K562 (cell line): ENCODE measurements at regions not wholly inside any gene's neighbourhood (a gene's known extent, or its start where the extent isn't known, plus 50 kb on each side); places are given as distances from the start of the nearest gene placed in this dataset.

ENCODE experiments used
- CC2D1A ChIP-seq: fragments of 450-650 bp; IDR thresholded peaks from 2 replicates; pipeline ENCODE4 v1.6.1; 2017; ENCODE audit warnings: mild to moderate bottlenecking
- CHD2 ChIP-seq: IDR thresholded peaks from 2 replicates; pipeline ENCODE4 v1.6.1; 2011; ENCODE audit warnings: low read depth, low read length
- ETS1 ChIP-seq: conservative IDR thresholded peaks from 2 replicates; pipeline ENCODE4 v1.6.1; 2011; ENCODE audit warnings: low read depth, mild to moderate bottlenecking, low read length; ENCODE audit not compliant: control insufficient read depth
- GABPB1 ChIP-seq: sonication (generic); formaldehyde crosslinking; IDR thresholded peaks from 2 replicates; pipeline ENCODE4 v1.8.0; 2022; ENCODE audit warnings: mild to moderate bottlenecking, missing genetic modification reagents
- MXI1 ChIP-seq: IDR thresholded peaks from 2 replicates; pipeline ENCODE4 v1.6.1; 2011; ENCODE audit warnings: low read depth, mild to moderate bottlenecking, improper control_type of control experiment, low read length
- NR4A1 ChIP-seq, 2 experiments: fragments of 250-450 bp in 1 of 2; fragments of 450-650 bp in 1 of 2; sonication (Bioruptor Pico) in 1 of 2; IDR thresholded peaks; 2 replicates each; pipeline versions ENCODE4 v1.4.0 to v1.6.1; 2016 to 2020; ENCODE audit warnings: mild to moderate bottlenecking in 2 of 2, missing compliant biosample characterization in 1 of 2, missing genetic modification characterization in 1 of 2, moderate library complexity in 1 of 2
- PHF21A ChIP-seq: fragments of 450-650 bp; IDR thresholded peaks from 2 replicates; pipeline ENCODE4 v1.6.1; 2017; ENCODE audit warnings: low read depth, borderline replicate concordance
- SAFB ChIP-seq: fragments of 200-400 bp; formaldehyde crosslinking; IDR thresholded peaks from 2 replicates; pipeline ENCODE4 v1.6.1; 2017; ENCODE audit warnings: low read depth, low read length, borderline replicate concordance
- SAFB2 ChIP-seq: fragments of 200-400 bp; formaldehyde crosslinking; IDR thresholded peaks from 2 replicates; pipeline ENCODE4 v1.6.1; 2018; ENCODE audit warnings: borderline replicate concordance, low read length, low read depth, moderate library complexity; ENCODE audit not compliant: severe bottlenecking
- SNAPC5 ChIP-seq: fragments of 250-450 bp; sonication (Bioruptor Pico); IDR thresholded peaks from 2 replicates; pipeline ENCODE4 v1.8.0; 2021; ENCODE audit warnings: moderate library complexity, mild to moderate bottlenecking, inconsistent platforms
- SRF ChIP-seq, 2 experiments: fragments of 250-450, 450-650 bp in 1 of 2; sonication (Bioruptor Pico) in 1 of 2; sonication (generic) in 1 of 2; formaldehyde crosslinking; IDR thresholded peaks; 2 replicates each; pipeline versions ENCODE4 v1.5.0 to v1.5.1; 2020 to 2022; ENCODE audit warnings: mild to moderate bottlenecking in 1 of 2, missing genetic modification reagents in 1 of 2
- TEAD2 ChIP-seq: fragments of 450-650 bp; IDR thresholded peaks from 2 replicates; pipeline ENCODE4 v1.6.1; 2016; ENCODE audit warnings: missing genetic modification characterization, control low read depth, missing compliant biosample characterization
- ZBTB12 ChIP-seq: fragments of 250-450 bp; sonication (Bioruptor Pico); IDR thresholded peaks from 2 replicates; pipeline ENCODE4 v1.4.0; 2020
- ZBTB17 ChIP-seq: fragments of 450-650 bp; formaldehyde crosslinking; IDR thresholded peaks from 2 replicates; pipeline ENCODE4 v1.4.0; 2020; ENCODE audit warnings: mild to moderate bottlenecking
- ZBTB7A ChIP-seq: IDR thresholded peaks from 2 replicates; pipeline ENCODE4 v1.6.1; 2011; ENCODE audit warnings: low read depth, mild to moderate bottlenecking, low read length, moderate library complexity, borderline replicate concordance; ENCODE audit not compliant: control insufficient read depth
- ZC3H8 ChIP-seq: fragments of 450-650 bp; IDR thresholded peaks from 2 replicates; pipeline ENCODE4 v1.6.1; 2017
- ZFP91 ChIP-seq: sonication (generic); formaldehyde crosslinking; IDR thresholded peaks from 2 replicates; pipeline ENCODE4 v1.8.0; 2022; ENCODE audit warnings: mild to moderate bottlenecking, missing genetic modification reagents
- ZNF224 ChIP-seq: sonication (generic); formaldehyde crosslinking; IDR thresholded peaks from 2 replicates; pipeline ENCODE4 v1.8.0; 2022; ENCODE audit warnings: mild to moderate bottlenecking, missing genetic modification reagents
- ZNF282 ChIP-seq: sonication (generic); formaldehyde crosslinking; IDR thresholded peaks from 2 replicates; pipeline ENCODE4 v1.8.1; 2023; ENCODE audit warnings: missing genetic modification reagents
- ZNF384 ChIP-seq: IDR thresholded peaks from 2 replicates; pipeline ENCODE4 v1.6.1; 2012; ENCODE audit warnings: low read depth, low read length, improper control_type of control experiment
- TF ChIP-seq, protein P1 (sequence below), 3 experiments: IDR thresholded peaks in 2 of 3; conservative IDR thresholded peaks in 1 of 3; 2 replicates each; pipeline ENCODE4 v1.5.1; 2011 to 2012; ENCODE audit warnings: low read length in 3 of 3, mild to moderate bottlenecking in 3 of 3, control low read depth in 2 of 3, improper control_type of control experiment in 1 of 3, inconsistent platforms in 1 of 3, low read depth in 1 of 3, mixed read lengths in 1 of 3, moderate library complexity in 1 of 3; ENCODE audit not compliant: insufficient read depth in 2 of 3

DNA sequence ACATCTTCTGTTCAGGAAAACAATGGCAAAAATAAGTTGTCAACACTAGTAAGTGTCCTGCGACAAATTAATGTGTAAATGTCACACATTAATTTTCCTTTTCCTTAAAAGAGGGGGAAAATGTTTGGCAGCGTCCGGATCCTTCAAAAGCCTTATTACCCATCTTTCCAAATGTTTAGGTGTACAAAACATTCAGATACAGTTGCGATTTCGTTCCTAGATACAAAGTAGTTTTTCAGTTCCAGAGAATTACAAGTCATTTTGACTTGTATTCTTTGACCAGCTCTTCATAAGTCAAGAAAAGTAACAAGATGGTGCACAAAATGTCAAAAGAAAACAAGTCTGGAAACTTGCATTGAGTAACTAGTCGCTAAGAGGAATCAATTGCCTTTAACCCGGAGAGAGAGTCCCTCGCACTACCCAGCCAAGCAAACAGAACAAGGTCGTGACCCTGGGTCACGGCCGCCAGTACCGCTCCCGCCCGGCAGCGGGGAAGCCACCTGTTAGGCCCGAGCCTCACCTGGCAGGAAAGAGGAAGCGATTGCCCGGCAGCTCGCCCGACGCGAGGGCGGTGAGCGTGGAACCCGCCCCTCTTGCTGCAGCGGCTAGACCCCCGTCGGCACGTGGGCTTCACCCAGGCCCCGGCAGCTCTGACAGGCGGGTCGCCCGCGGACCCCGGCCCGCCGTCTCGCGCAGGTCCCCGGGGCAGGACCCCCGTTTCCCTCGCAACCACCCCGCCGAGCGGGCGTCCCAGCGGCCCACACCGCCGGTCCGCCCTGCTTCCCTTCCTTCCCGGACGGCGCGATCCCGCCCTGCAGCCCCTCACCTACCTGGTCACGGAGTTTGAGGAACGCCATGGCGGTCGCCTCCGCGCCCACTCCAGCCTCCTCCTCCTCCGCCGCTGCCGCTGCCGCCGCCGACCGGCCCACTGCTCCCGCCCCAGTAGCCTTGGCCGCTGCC lies 61.0 kb upstream of the ANKRD28 start (continued):
- TF ChIP-seq ZBTB7A (peak; percentile 90), PHF21A (no peak), SRF (CRISPR knock-in tag; IDR thresholded peaks at IDR 0.05) (no peak), SNAPC5 (CRISPR knock-in tag) (no peak), ZBTB12 (CRISPR knock-in tag) (no peak), NR4A1 (CRISPR knock-in tag; IDR thresholded peaks at IDR 0.05) (no peak), NR4A1 (tag; IDR thresholded peaks at IDR 0.05) (peak; percentile 45; the same call in 1 of the 2 replicates), GABPB1 (CRISPR knock-in tag) (0 out of 2 replicates have a peak, but pooled peaks have one; percentile 18), MXI1 (no peak), TEAD2 (no peak), ZC3H8 (no peak), CC2D1A (no peak), ZFP91 (CRISPR knock-in tag) (no peak), SAFB (no peak), ZBTB17 (CRISPR knock-in tag) (no peak), ZNF384 (no peak), SAFB2 (no peak), ZNF282 (peak; percentile 70; the same call in 1 of the 2 replicates), CHD2 (no peak), ETS1 (0 out of 2 replicates have a peak, but pooled peaks have one; percentile 23), ZNF224 (CRISPR knock-in tag) (no peak)
- TF ChIP-seq, protein P1, sequence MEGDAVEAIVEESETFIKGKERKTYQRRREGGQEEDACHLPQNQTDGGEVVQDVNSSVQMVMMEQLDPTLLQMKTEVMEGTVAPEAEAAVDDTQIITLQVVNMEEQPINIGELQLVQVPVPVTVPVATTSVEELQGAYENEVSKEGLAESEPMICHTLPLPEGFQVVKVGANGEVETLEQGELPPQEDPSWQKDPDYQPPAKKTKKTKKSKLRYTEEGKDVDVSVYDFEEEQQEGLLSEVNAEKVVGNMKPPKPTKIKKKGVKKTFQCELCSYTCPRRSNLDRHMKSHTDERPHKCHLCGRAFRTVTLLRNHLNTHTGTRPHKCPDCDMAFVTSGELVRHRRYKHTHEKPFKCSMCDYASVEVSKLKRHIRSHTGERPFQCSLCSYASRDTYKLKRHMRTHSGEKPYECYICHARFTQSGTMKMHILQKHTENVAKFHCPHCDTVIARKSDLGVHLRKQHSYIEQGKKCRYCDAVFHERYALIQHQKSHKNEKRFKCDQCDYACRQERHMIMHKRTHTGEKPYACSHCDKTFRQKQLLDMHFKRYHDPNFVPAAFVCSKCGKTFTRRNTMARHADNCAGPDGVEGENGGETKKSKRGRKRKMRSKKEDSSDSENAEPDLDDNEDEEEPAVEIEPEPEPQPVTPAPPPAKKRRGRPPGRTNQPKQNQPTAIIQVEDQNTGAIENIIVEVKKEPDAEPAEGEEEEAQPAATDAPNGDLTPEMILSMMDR (IDR thresholded peaks at IDR 0.05 in 2 of 3, conservative IDR thresholded peaks at IDR 0.05 in 1 of 3; ENCODE audit: insufficient read depth in 2 of 3, low read depth in 1 of 3, low read length in 3 of 3) = peak in 1 of 3 experiments; percentile 5; a peak in 1 of 6 replicates
